ENCODE measurements at regions not wholly inside any gene's neighbourhood (a gene's known extent, or its start where the extent isn't known, plus 50 kb on each side); places are given as distances from the start of the nearest gene placed in this dataset.

DNA sequence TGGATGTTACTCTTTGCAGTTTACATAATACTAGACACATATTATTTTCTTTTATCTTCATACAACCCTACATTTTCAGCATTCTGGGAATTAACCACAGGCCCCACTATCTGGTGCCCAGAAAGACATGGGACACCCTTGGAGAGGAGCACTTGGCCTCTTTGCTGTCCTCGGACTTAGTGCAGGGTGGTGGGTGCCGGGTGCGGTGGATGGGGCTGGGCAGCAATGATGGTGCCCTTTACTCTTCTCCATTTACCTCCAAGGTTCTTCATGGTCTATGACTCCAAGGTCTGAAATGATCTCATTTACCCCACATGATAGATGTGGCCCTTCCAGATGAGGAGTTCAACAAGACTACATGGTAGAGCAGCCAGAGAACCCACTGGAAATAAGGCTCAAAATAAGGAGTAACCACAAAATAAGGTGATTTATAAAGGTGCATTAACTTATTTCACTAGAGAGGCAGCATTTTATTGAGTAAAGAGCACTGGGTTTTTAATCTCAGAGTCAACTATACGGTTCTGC lies 56.2 kb upstream of the IGFBP3 start:
- 82% methylated on average over 4 of the region's 4 CpGs for WGBS, 2 donors
- H3K4me3 ChIP-seq (ENCODE audit: low read depth in 1 of 2, low read length in 2 of 2): no peak overlapping the region
- H3K4me1 ChIP-seq (ENCODE audit: control insufficient read depth in 2 of 2, insufficient read depth in 2 of 2, low read length in 1 of 2): peaks cover 0 to 20% of the 10 kb centered on the region in 2 donors
- H3K27me3 ChIP-seq (ENCODE audit: control insufficient read depth in 1 of 2, insufficient read depth in 2 of 2, low read length in 2 of 2): no peaks in the 10 kb centered on the region
- H3K36me3 ChIP-seq (ENCODE audit: control insufficient read depth in 2 of 2, insufficient read depth in 2 of 2, low read length in 1 of 2): no peaks in the 10 kb centered on the region
- H3K27ac ChIP-seq (ENCODE audit: low read depth in 2 of 2, low read length in 1 of 2): no peak overlapping the region
- no peaks in the 10 kb centered on the region for H3K9me3 ChIP-seq (ENCODE audit: control insufficient read depth in 2 of 2, insufficient read depth in 1 of 2, low read depth in 1 of 2, low read length in 1 of 2)

DNA sequence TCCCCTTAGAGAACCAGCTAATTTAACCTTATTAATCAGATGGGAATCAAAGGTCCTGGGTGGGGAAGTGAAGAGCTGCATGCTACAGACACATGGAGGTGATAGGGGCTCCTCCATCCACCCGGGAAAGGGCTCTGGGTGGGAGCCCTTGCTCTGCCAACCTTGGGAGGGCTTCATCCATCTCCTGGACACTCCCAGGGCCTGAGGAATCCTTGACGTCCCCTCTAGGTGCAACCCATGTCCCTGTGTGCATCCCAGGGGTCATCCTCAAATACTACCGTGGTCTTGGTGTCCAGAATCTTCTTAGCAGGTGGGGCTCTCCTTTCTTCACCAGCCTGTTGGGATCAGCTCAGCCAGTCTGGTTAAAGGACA lies 55.4 kb upstream of the IGFBP3 start:
- 84 to 92% methylated on average over 3 of the region's 3 CpGs for WGBS, 2 donors
- H3K27me3 ChIP-seq (ENCODE audit: control insufficient read depth in 1 of 2, insufficient read depth in 2 of 2, low read length in 2 of 2): no peaks in the 10 kb centered on the region

DNA sequence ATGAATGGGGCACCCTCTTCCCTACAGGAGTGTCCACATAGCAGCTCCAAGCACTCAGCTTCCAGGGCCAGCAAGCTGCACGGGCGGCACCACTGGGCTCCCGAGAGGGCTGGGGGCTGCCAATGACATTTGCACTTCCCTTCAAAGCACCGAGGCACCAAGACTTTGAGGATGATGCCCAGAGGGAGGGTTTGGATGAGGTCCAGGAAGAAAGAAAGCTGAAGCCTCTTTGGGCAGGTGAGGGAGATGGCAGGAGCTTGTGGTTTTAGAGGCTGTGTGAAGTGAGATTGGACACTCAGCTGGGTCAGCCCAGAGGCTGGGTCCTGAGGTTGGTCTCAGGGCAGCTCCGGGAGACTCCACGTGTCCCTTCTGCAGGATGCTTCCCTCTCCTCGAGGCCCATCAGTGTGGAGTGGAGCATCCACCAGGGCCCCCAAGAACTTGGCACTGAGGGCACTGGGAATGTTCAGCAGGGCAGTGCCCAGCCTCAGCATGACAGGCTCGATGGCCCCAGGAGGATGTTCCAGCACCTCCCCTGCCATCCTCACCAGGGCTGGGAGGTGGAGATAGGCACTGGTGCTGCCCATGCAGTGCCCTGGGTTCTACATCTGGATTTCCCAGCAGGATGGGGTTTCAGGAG lies 54.9 kb upstream of the IGFBP3 start:
- no peak overlapping the region for H3K27ac ChIP-seq (ENCODE audit: low read depth in 2 of 2, low read length in 1 of 2)
- no peaks in the 10 kb centered on the region for H3K27me3 ChIP-seq (ENCODE audit: control insufficient read depth in 1 of 2, insufficient read depth in 2 of 2, low read length in 2 of 2)
- H3K36me3 ChIP-seq (ENCODE audit: control insufficient read depth in 2 of 2, insufficient read depth in 2 of 2, low read length in 1 of 2): no peaks in the 10 kb centered on the region
- no peaks in the 10 kb centered on the region for H3K9me3 ChIP-seq (ENCODE audit: control insufficient read depth in 2 of 2, insufficient read depth in 1 of 2, low read depth in 1 of 2, low read length in 1 of 2)
- H3K4me1 ChIP-seq (ENCODE audit: control insufficient read depth in 2 of 2, insufficient read depth in 2 of 2, low read length in 1 of 2): peaks cover 0 to 19% of the 10 kb centered on the region in 2 donors
- 83 to 84% methylated on average over 8 of the region's 8 CpGs for WGBS, 2 donors
- no peak overlapping the region for H3K4me3 ChIP-seq (ENCODE audit: low read depth in 1 of 2, low read length in 2 of 2)

More for the DNA sequence above, 55.4 kb upstream of the IGFBP3 start:
- H3K4me3 ChIP-seq (ENCODE audit: low read depth in 1 of 2, low read length in 2 of 2): no peak overlapping the region
- no peaks in the 10 kb centered on the region for H3K9me3 ChIP-seq (ENCODE audit: control insufficient read depth in 2 of 2, insufficient read depth in 1 of 2, low read depth in 1 of 2, low read length in 1 of 2)
- H3K36me3 ChIP-seq (ENCODE audit: control insufficient read depth in 2 of 2, insufficient read depth in 2 of 2, low read length in 1 of 2): no peaks in the 10 kb centered on the region
- H3K27ac ChIP-seq (ENCODE audit: low read depth in 2 of 2, low read length in 1 of 2): no peak overlapping the region
- peaks cover 0 to 20% of the 10 kb centered on the region in 2 donors for H3K4me1 ChIP-seq (ENCODE audit: control insufficient read depth in 2 of 2, insufficient read depth in 2 of 2, low read length in 1 of 2)

DNA sequence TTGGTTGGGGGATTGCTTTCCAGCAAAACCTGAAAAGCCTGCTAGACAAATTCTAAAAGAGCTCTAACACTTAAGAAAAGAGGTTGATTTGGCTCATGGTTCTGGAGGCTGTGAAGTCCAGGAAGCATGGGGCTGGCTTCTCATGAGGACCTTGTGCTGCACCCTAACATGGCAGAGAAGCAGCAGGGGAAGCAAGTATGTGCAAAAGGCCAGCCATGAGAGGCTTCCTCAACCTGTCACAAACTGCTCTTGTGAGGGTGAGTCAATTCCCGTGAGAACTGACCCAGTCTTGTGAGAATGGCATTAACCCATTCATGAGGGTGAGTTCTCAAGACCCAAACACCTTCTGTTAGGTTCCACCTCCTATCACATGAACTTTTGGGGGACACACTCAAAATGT lies 54.3 kb upstream of the IGFBP3 start:
- WGBS, 2 donors: 31 to 47% methylated on average over 1 of the region's 1 CpG
- H3K27ac ChIP-seq (ENCODE audit: low read depth in 2 of 2, low read length in 1 of 2): no peak overlapping the region
- no peak overlapping the region for H3K4me3 ChIP-seq (ENCODE audit: low read depth in 1 of 2, low read length in 2 of 2)
- peaks cover 0 to 17% of the 10 kb centered on the region in 2 donors for H3K4me1 ChIP-seq (ENCODE audit: control insufficient read depth in 2 of 2, insufficient read depth in 2 of 2, low read length in 1 of 2)
- no peaks in the 10 kb centered on the region for H3K36me3 ChIP-seq (ENCODE audit: control insufficient read depth in 2 of 2, insufficient read depth in 2 of 2, low read length in 1 of 2)
- no peaks in the 10 kb centered on the region for H3K27me3 ChIP-seq (ENCODE audit: control insufficient read depth in 1 of 2, insufficient read depth in 2 of 2, low read length in 2 of 2)
- H3K9me3 ChIP-seq (ENCODE audit: control insufficient read depth in 2 of 2, insufficient read depth in 1 of 2, low read depth in 1 of 2, low read length in 1 of 2): no peaks in the 10 kb centered on the region

DNA sequence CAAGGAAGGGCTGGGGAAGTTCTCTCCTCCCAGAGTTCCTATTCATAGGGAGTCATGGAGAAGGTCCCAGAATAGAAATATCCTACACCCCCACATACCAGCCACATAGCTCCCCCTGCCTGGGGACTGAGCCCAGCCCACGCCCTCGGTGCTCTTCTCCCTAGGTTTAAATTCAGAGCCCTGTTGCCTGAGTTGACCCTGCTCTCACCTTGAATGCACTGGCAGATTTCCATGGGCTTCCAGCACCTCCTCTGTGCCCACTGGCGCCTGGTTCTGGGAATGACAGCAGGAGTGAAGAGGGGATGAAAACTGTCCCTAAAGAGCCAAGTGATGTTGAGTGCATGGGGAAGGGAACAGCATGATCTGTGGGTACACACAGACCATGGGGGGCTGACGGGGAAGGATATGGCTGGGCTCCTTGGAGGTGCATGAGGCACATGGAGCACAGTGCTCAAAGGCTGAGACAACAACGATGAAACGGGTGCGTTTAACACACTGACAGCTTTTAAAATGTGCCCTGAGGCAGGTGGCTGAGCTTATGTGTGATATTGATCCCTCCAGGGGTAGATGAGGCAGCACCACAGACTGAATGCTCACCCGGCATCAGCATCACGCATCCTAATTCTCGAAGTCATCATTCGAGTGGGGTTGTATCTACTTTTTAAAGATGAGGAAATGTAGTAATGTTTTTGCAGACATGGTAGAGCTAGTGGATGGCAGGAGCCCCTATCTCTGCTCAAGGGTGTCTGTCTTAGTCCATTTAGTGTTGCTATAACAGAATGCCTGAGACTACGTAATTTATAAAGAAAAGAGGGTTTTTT lies 53.7 kb upstream of the IGFBP3 start:
- WGBS, 2 donors: 86 to 88% methylated on average over 12 of the region's 12 CpGs
- H3K27ac ChIP-seq (ENCODE audit: low read depth in 2 of 2, low read length in 1 of 2): no peak overlapping the region
- H3K36me3 ChIP-seq (ENCODE audit: control insufficient read depth in 2 of 2, insufficient read depth in 2 of 2, low read length in 1 of 2): no peaks in the 10 kb centered on the region
- no peaks in the 10 kb centered on the region for H3K9me3 ChIP-seq (ENCODE audit: control insufficient read depth in 2 of 2, insufficient read depth in 1 of 2, low read depth in 1 of 2, low read length in 1 of 2)
- H3K4me1 ChIP-seq (ENCODE audit: control insufficient read depth in 2 of 2, insufficient read depth in 2 of 2, low read length in 1 of 2): peaks cover 0 to 17% of the 10 kb centered on the region in 2 donors
- no peaks in the 10 kb centered on the region for H3K27me3 ChIP-seq (ENCODE audit: control insufficient read depth in 1 of 2, insufficient read depth in 2 of 2, low read length in 2 of 2)
- no peak overlapping the region for H3K4me3 ChIP-seq (ENCODE audit: low read depth in 1 of 2, low read length in 2 of 2)

DNA sequence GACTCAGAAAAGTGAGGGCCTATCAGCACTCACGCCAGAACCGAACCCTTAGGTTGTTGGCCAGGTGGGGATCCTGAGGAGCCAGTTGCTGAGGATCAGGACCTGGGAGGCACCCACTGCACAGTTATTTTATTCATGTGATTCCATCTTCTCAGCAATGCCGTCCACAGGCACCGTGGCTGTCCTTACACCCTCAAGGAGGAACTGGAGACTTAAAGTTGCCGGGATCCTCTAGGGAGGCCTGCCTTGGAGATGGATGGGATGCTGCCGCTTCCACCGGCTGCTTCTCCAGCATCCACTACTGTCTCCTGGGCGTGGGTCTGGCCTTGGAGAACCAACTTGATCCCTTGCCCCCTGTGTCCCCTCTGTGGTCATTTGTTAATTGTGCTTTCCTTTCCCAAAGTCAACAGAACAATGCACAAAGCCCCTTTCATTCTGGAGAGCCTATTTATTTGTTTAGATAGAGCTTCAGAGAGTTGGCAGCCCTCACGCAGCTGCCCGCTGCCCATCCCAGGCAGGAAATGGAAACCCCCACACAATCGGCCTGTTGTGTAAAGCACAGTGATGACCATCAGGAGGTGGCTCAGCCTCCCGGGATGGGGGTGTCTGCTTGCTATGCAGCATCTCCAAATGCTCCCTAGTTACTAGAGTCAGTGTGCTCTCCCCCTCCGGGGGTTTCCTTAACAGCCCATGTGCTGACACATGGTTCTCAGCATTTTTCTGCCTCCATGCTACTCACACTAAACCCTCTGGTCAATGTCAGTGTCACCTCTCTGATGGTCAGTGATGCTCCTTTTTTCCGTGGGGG lies 52.9 kb upstream of the IGFBP3 start:
- Histone ChIP-seq H3K4me1 (ENCODE audit: control insufficient read depth in 2 of 2, insufficient read depth in 2 of 2, low read length in 1 of 2) (peaks cover 0 to 12% of the 10 kb centered on the region in 2 donors), H3K36me3 (ENCODE audit: control insufficient read depth in 2 of 2, insufficient read depth in 2 of 2, low read length in 1 of 2) (no peaks in the 10 kb centered on the region), H3K27me3 (ENCODE audit: control insufficient read depth in 1 of 2, insufficient read depth in 2 of 2, low read length in 2 of 2) (no peaks in the 10 kb centered on the region), H3K4me3 (ENCODE audit: low read depth in 1 of 2, low read length in 2 of 2) (no peak overlapping the region), H3K9me3 (ENCODE audit: control insufficient read depth in 2 of 2, insufficient read depth in 1 of 2, low read depth in 1 of 2, low read length in 1 of 2) (no peaks in the 10 kb centered on the region), H3K27ac (ENCODE audit: low read depth in 2 of 2, low read length in 1 of 2) (no peak overlapping the region)
- 71 to 74% methylated on average over 14 of the region's 14 CpGs for WGBS, 2 donors

DNA sequence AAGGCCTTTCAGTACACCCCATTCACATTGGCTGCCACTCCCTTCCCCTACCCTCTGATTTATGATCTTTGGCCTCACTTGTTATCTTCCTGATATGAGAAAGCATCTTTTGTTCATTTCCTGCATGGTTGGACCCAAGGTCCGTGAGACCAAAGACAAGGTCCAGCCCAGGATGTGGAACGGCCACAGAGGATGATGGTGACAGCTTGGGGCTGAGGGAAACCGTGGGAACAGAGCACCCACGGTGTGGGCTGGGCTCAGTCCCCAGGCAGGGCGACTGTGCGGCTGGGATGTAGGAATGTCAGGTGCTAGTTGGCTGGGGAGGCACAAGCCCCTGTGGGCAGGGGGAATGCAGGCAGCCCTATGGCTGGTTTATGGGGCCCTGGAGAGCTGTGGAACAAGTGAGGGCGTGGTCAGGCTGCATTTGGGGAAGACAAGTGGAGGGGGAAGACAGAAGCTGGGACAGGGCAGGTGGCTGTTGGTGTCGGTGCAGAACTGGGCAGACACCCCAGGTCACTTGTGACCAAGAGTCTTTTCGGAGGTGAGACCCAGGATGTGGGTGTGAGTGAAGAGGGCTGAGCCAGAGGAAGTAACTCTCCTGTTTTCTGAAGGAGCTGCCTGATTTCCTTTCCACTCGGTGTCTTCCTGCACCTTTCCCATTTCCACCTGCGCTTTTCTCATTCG lies 51.7 kb upstream of the IGFBP3 start:
- Histone ChIP-seq H3K9me3 (ENCODE audit: control insufficient read depth in 2 of 2, insufficient read depth in 1 of 2, low read depth in 1 of 2, low read length in 1 of 2) (no peaks in the 10 kb centered on the region), H3K4me1 (ENCODE audit: control insufficient read depth in 2 of 2, insufficient read depth in 2 of 2, low read length in 1 of 2) (peaks cover 0 to 4% of the 10 kb centered on the region in 2 donors), H3K27me3 (ENCODE audit: control insufficient read depth in 1 of 2, insufficient read depth in 2 of 2, low read length in 2 of 2) (no peaks in the 10 kb centered on the region), H3K27ac (ENCODE audit: low read depth in 2 of 2, low read length in 1 of 2) (no peak overlapping the region), H3K4me3 (ENCODE audit: low read depth in 1 of 2, low read length in 2 of 2) (no peak overlapping the region), H3K36me3 (ENCODE audit: control insufficient read depth in 2 of 2, insufficient read depth in 2 of 2, low read length in 1 of 2) (no peaks in the 10 kb centered on the region)
- WGBS, 2 donors: 86 to 87% methylated on average over 12 of the region's 12 CpGs

DNA sequence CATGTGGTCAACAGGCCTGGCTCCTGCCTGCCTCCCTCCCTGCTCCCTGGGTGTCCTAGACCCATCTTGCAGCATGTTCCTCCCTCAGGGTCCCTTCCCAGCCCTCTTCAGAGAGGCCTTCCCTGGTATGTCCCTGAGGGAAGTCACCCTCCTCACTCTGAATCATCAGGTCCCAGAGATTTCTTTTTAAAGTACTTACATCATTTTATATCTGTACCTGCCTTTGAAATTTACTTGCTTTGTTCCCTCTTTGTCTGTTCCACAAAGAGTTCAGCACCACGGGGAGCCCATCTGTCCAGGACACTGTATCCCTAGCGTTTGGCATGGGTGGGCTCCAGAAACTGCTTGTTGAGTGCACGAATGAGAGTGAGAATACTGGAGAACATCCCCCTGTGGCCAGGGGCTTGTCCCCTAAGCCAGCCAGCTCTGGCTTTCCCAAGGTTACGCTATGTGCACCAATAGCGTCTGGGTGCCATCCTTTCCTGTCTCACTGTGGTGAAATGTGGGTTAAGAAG lies 50.6 kb upstream of the IGFBP3 start:
- WGBS, 2 donors: 87% methylated on average over 5 of the region's 5 CpGs
- H3K4me3 ChIP-seq (ENCODE audit: low read depth in 1 of 2, low read length in 2 of 2): no peak overlapping the region
- H3K27ac ChIP-seq (ENCODE audit: low read depth in 2 of 2, low read length in 1 of 2): no peak overlapping the region
- H3K9me3 ChIP-seq (ENCODE audit: control insufficient read depth in 2 of 2, insufficient read depth in 1 of 2, low read depth in 1 of 2, low read length in 1 of 2): no peaks in the 10 kb centered on the region
- no peaks in the 10 kb centered on the region for H3K36me3 ChIP-seq (ENCODE audit: control insufficient read depth in 2 of 2, insufficient read depth in 2 of 2, low read length in 1 of 2)
- no peaks in the 10 kb centered on the region for H3K27me3 ChIP-seq (ENCODE audit: control insufficient read depth in 1 of 2, insufficient read depth in 2 of 2, low read length in 2 of 2)
- peaks cover 0 to 4% of the 10 kb centered on the region in 2 donors for H3K4me1 ChIP-seq (ENCODE audit: control insufficient read depth in 2 of 2, insufficient read depth in 2 of 2, low read length in 1 of 2)

DNA sequence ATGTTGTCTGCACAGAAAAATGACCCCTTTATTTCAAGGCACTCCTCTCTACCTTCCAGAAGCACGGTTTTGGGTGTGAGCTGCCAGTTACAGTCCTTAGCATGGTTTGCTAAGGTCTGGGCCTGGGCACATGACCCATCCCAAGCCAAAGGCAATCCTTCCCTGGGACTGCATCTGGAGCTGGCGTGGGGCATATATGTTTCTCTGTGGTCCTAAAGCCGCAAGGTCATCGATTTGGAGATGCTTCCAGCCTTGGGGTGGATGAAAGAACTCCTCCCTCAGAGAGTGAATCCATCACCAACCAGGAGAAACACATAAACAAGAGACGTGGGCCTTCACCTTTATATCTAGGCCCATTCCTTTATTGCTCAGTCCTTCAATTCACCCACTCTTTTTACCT lies 50.1 kb upstream of the IGFBP3 start:
- peaks cover 0 to 4% of the 10 kb centered on the region in 2 donors for H3K4me1 ChIP-seq (ENCODE audit: control insufficient read depth in 2 of 2, insufficient read depth in 2 of 2, low read length in 1 of 2)
- WGBS, 2 donors: 72 to 87% methylated on average over 5 of the region's 5 CpGs
- no peak overlapping the region for H3K4me3 ChIP-seq (ENCODE audit: low read depth in 1 of 2, low read length in 2 of 2)
- no peaks in the 10 kb centered on the region for H3K27me3 ChIP-seq (ENCODE audit: control insufficient read depth in 1 of 2, insufficient read depth in 2 of 2, low read length in 2 of 2)
- no peaks in the 10 kb centered on the region for H3K9me3 ChIP-seq (ENCODE audit: control insufficient read depth in 2 of 2, insufficient read depth in 1 of 2, low read depth in 1 of 2, low read length in 1 of 2)
- H3K27ac ChIP-seq (ENCODE audit: low read depth in 2 of 2, low read length in 1 of 2): no peak overlapping the region
- no peaks in the 10 kb centered on the region for H3K36me3 ChIP-seq (ENCODE audit: control insufficient read depth in 2 of 2, insufficient read depth in 2 of 2, low read length in 1 of 2)

All from esophagus (tissue), 2 donors.